ENCODE measurements at regions not wholly inside any gene's neighbourhood (a gene's known extent, or its start where the extent isn't known, plus 50 kb on each side); places are given as distances from the start of the nearest gene placed in this dataset.

DNA sequence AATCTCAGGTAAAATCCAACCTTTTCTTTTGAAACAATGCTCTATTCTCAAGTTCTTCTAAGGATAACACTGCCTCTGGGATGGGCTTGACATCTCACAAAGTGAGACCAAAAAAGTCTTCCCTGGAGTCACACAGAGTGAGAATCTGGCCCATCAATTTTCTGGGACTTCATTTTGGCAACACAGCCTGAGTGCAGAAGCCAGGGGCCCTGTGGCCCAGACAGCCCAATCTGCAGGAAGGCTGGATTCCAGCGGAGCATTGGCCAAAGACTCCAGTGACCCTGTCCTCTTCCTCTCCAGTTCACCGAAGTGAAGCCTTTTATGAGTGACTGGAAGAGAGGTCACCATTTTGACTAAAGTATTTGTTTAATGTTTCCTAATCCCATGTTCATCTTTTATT, 105.1 kb downstream of the PLK2 start:
- no peak for TF ChIP-seq EZH2 (IDR thresholded peaks at IDR 0.05; ENCODE audit: insufficient read depth, low read length)
- TF ChIP-seq, protein P1, sequence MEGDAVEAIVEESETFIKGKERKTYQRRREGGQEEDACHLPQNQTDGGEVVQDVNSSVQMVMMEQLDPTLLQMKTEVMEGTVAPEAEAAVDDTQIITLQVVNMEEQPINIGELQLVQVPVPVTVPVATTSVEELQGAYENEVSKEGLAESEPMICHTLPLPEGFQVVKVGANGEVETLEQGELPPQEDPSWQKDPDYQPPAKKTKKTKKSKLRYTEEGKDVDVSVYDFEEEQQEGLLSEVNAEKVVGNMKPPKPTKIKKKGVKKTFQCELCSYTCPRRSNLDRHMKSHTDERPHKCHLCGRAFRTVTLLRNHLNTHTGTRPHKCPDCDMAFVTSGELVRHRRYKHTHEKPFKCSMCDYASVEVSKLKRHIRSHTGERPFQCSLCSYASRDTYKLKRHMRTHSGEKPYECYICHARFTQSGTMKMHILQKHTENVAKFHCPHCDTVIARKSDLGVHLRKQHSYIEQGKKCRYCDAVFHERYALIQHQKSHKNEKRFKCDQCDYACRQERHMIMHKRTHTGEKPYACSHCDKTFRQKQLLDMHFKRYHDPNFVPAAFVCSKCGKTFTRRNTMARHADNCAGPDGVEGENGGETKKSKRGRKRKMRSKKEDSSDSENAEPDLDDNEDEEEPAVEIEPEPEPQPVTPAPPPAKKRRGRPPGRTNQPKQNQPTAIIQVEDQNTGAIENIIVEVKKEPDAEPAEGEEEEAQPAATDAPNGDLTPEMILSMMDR (IDR thresholded peaks at IDR 0.05; ENCODE audit: insufficient read depth, low read depth, low read length), result no peak
